ENCODE measurements at regions not wholly inside any gene's neighbourhood (a gene's known extent, or its start where the extent isn't known, plus 50 kb on each side); places are given as distances from the start of the nearest gene placed in this dataset.

GRCh38 chr15:29319823-29320222 lies 50.2 kb upstream of the NSMCE3 start:
- ATAC-seq (ENCODE audit: low FRiP score) (no peak), DNase-seq (no peak)
- Histone ChIP-seq H3K4me3 (ENCODE audit: low read length in 2 of 2) (no peak overlapping the region), H3K36me3 (ENCODE audit: control insufficient read depth in 1 of 2, insufficient read depth in 2 of 2, low read length in 1 of 2) (no peaks in the 10 kb centered on the region), H3K27me3 (ENCODE audit: control insufficient read depth in 1 of 2, insufficient read depth in 2 of 2, low read length in 1 of 2) (no peaks in the 10 kb centered on the region), H3K9me3 (ENCODE audit: control insufficient read depth, low read length) (peaks cover 1% of the 10 kb centered on the region), H3K4me1 (ENCODE audit: control insufficient read depth in 1 of 2, insufficient read depth in 2 of 2, low read length in 2 of 2) (no peaks in the 10 kb centered on the region), H3K27ac (ENCODE audit: low read depth in 1 of 2, low read length in 2 of 2) (no peak overlapping the region)
- intact Hi-C loops (cut with DNase I) = no loop called here
- WGBS, 2 donors = 45 to 51% methylated on average over 3 of the region's 3 CpGs

Data from aorta (tissue), 5 donors.